HG03025 (cell line): ENCODE measurements at regions not wholly inside any gene's neighbourhood (a gene's known extent, or its start where the extent isn't known, plus 50 kb on each side); places are given as distances from the start of the nearest gene placed in this dataset.
A peak's percentile ranks its signal among the peaks of the same experiment; 100 is the strongest.

Experiments
- ATAC-seq: cut with Tn5 transposase; IDR thresholded peaks from one replicate; pipeline ENCODE4 v1.9.1; 2021; ENCODE audit warnings: mild to moderate bottlenecking, moderate library complexity; ENCODE audit not compliant: unreplicated experiment, low FRiP score

GRCh38 chr11:111148953-111149352 lies 96.6 kb upstream of the POU2AF2 start:
- ATAC-seq: no peak

GRCh38 chr11:111148121-111148520 lies 97.4 kb upstream of the POU2AF2 start:
- no peak for ATAC-seq

GRCh38 chr11:111137846-111138245 lies 107.7 kb upstream of the POU2AF2 start:
- no peak for ATAC-seq

GRCh38 chr11:111135778-111136570 lies 109.6 kb upstream of the POU2AF2 start:
- ATAC-seq: no peak

GRCh38 chr11:111135101-111135500 lies 110.4 kb upstream of the POU2AF2 start:
- no peak for ATAC-seq

GRCh38 chr11:111128076-111128870 lies 117.3 kb upstream of the POU2AF2 start:
- no peak for ATAC-seq

- ATAC-seq: no peak
Measured at GRCh38 chr11:111124724-111125123, 120.8 kb upstream of the POU2AF2 start.

GRCh38 chr11:111123463-111124398 lies 121.8 kb upstream of the POU2AF2 start:
- peak; percentile 90 for ATAC-seq

- no peak for ATAC-seq
Measured at GRCh38 chr11:111120696-111121302, 124.7 kb upstream of the POU2AF2 start.

GRCh38 chr11:111120161-111120560 lies 125.4 kb upstream of the POU2AF2 start:
- no peak for ATAC-seq

- ATAC-seq: no peak
Measured at GRCh38 chr11:111119751-111120150, 125.8 kb upstream of the POU2AF2 start.

GRCh38 chr11:111115890-111116289 lies 129.6 kb upstream of the POU2AF2 start:
- no peak for ATAC-seq

GRCh38 chr11:111114091-111114490 lies 131.4 kb upstream of the POU2AF2 start:
- no peak for ATAC-seq

GRCh38 chr11:111112614-111113013 lies 132.9 kb upstream of the POU2AF2 start:
- no peak for ATAC-seq

- ATAC-seq: no peak
Measured at GRCh38 chr11:111107501-111107900, 138.0 kb upstream of the POU2AF2 start.

GRCh38 chr11:111106641-111107040 lies 138.9 kb upstream of the POU2AF2 start:
- no peak for ATAC-seq

GRCh38 chr11:111105566-111105965 lies 140.0 kb upstream of the POU2AF2 start:
- ATAC-seq: no peak

GRCh38 chr11:111104185-111104584 lies 141.3 kb upstream of the POU2AF2 start:
- ATAC-seq: no peak

GRCh38 chr11:111101881-111102280 lies 143.6 kb upstream of the POU2AF2 start:
- no peak for ATAC-seq

- no peak for ATAC-seq
Measured at GRCh38 chr11:111099028-111099713, 146.4 kb upstream of the POU2AF2 start.
